Stimulated activated CD8-positive, alpha-beta memory T cell treated with anti-CD3 and anti-CD28 coated beads, Interleukin-2, amount 100 ng/mL, for 48 hours (primary cell): ENCODE measurements at regions not wholly inside any gene's neighbourhood (a gene's known extent, or its start where the extent isn't known, plus 50 kb on each side); places are given as distances from the start of the nearest gene placed in this dataset.

Source experiments
- DNase-seq, 2 donors: peaks; one replicate each; pipeline ENCODE4 v3.0.0-alpha.2; 2020; ENCODE audit warnings: low read depth in 2 of 2

DNA sequence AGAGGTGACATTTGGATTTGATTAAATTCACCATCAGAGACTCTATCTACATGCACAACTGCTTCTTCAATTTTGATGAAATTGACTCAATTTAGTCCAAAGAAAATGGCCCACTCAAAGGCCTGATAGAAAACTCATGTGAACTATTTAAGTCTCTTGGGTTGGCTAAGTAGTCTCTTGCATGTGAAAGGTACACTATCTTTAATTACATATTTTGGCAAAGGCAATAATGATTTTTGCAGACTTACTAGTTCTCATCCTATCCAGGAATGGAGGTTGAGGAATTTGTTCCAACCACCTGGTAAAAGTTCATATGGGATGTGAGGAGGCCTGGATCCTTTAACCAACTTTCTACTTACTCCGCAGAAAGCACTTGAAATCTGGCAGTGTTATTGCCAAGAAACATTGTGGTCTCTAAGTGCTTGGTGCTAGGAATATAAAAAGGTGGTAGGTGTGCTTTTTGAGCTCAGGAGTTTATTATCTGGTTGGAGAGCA, 618.6 kb upstream of the MKI67 start:
- no peak for DNase-seq

DNA sequence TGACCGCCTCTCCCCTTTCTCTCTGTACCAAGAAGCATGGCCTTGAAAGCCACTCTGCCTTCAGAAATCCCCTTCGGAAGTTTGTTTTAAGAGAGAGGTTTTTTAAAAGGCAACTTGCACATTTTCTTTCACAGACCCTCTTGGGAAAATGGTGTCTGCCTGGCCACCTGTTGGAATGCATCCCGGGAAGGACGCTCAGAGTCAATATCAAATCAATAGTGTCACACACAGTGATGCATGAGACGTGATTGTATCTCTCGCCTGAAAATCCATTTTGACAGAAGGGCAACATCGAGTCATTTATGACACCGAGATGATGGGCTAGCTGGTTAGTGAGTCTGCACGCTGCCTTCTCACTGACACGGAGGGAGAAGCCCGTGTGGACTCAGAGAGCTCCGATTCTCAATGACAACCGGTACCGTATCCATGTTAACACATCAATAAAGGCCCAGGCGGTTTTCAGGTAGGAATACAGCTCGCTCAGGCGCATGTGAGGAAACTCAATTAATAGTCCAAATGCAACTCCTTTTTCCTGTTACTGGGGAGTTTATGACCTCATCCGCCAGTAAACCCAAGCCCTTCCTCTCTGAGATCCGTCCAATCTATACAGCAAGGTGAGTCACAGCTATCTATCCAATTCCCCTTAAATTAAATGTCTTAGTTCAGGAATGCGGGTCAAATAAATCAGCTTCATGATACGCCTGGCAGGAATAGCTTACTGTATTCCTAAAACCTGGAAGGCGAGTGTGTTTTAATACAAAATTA, 621.5 kb upstream of the MKI67 start:
- no peak for DNase-seq

- DNase-seq = no peak
Observed at GRCh38 chr10:128751284-128751683, 625.1 kb upstream of the MKI67 start.

GRCh38 chr10:128751851-128752250, 625.6 kb upstream of the MKI67 start:
- DNase-seq = no peak

DNA sequence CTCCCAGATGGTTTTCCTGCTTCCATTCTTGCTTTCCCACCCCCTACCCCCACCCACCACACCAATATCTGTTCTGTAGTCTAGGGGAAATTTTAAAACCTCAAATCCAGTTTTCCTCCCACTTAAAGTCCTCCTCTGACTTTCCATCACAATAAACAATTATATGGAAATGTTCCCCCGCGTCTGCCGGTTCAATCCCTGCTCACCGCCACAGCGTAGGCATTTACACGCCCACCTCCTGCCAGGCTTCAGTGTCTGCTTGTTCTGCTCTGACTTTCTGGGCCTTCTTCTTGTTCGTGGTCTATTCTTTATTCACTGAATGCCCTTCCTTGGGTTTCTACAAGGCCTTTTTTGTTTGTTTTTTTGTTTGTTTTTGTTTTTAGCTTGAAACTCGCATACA, 633.0 kb upstream of the MKI67 start:
- no peak for DNase-seq

DNA sequence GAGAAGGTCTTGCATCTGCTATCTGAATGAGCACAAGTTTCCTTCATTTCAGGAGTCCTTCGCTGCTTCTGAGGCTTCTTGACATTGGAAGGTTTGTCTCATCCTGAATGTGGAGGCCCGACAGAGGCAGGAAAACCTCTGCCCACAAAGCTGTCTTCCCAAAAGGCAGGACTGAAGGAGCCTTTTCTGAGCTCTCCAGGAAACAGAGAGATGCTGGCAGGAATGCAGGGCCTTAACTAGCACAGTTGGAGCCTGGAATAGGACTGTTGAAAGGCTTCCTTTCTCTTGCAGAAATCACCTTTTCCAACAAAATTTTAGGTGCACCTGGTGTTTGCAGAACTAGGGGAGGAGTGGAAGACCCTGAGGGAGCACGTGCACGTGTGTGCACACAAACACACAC, 637.4 kb upstream of the MKI67 start:
- DNase-seq = no peak

DNA sequence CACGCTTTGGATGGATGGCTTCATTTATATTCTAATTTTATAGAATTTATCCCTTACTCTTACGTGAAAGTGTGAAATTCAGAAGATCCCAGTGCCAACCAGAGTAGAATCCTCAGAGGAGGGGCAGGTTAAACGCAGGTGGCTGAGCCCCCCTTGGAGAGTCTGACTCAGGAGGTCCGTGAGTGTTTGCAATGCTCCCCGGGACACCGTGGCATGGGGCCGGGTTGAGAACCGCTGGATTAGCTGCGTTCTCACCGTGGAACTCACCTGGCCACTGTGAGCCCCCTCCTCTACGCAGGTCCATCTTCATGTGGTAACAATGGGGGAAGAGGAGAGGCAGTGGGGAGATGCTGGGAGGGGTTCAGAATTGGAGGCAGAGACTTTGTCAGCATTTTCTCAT, 638.0 kb upstream of the MKI67 start:
- no peak for DNase-seq

- no peak for DNase-seq
Observed at GRCh38 chr10:128766915-128767314, 640.7 kb upstream of the MKI67 start.

- no peak for DNase-seq
Observed at GRCh38 chr10:128774979-128775378, 648.8 kb upstream of the MKI67 start.

GRCh38 chr10:128775743-128776142, 649.5 kb upstream of the MKI67 start:
- DNase-seq = no peak

DNA sequence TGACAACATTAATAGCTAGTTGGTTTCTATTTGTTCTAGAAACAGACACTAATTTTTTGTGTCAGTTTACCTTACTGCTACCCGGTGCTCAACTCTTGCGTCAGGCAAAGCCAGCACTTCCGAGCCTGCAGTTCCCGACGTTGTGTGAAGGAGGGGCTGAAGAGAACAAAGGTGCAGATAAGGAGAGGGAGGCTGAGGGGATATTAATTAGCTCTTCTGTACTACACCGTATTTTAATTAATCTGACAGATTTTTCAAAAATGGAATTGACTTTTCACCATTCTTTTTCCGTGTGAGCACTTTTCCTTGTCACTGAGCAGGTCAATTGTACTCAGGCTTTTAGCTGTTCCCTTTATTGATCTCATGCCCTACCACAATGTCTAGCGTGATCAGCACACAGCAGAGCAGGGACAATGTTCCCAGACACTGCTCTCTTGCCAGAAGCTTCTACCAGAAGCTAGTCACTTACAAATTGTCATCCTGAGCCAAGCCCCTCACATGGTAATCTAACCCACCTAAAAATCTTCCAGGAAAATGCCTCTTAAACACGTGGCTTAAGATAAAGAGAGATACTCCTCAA, 650.5 kb upstream of the MKI67 start:
- no peak for DNase-seq

DNA sequence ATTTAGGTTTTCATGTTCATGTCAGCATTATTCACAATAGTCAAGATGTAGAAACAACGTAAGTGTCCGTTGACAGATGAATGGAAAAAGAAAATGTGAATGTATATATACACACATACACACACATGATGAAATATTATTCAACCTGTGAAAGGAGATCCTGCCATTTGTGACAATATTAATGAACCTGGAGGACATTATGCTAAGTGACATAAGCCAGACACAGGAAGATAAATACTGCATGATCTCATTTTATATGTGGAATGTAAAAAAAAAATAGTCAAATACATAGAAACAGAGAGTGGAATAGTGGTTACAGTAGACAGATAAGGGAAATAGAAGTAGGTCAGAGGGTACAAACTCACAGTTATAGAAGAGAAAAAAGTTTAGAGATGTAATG, 651.1 kb upstream of the MKI67 start:
- no peak for DNase-seq

- no peak for DNase-seq
Observed at GRCh38 chr10:128779416-128779815, 653.2 kb upstream of the MKI67 start.

DNA sequence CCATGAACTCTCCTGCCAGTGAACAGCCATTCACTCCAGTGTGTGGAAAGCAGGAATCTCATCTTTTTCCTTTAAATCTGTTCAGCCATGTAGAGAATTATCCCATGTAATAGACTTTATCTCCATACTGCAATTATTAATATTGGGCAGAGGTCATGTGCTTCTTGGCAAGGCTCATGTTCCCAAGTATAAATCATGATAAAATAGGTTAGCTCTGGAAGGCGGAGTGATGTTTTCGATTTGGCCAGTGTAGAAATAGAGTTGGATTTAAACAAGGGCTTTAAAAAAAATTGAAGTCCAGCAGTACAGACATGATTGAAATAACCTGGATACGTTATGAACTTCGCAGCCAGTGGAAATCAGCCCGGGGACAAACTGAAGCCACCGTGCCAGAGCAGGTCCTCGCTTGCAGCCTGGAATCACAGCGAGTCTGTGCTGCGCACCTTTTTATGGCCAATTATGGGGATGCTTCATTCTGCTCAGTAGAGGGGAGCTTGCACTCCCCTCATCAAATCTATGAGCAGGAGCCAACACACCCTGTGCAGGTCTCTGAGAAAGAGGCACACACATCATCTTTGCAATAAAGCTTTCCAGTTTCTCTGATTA, 654.0 kb upstream of the MKI67 start:
- DNase-seq = no peak

GRCh38 chr10:128781637-128782036, 655.4 kb upstream of the MKI67 start:
- no peak for DNase-seq

DNA sequence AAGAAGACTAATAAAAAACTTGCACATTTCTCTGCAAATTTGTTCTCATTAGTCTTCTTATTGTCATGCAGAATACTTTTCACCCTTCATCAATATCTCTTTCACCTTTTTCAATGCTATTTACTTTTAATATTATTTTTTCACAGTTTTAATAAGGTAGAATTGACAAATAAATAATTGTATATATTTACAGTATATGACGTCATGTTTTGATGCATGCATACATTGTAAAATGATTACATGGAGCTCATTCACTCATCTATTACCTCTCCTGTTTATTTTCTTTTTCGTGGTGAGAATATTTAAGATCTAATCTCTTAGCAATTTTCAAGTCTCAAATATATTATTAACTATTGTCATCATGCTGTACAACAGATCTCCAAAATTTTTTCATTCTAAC, 658.2 kb upstream of the MKI67 start:
- DNase-seq = no peak

- no peak for DNase-seq
Observed at GRCh38 chr10:128792426-128793140, 666.4 kb upstream of the MKI67 start.

GRCh38 chr10:128793726-128794655, 667.8 kb upstream of the MKI67 start:
- DNase-seq = no peak

DNA sequence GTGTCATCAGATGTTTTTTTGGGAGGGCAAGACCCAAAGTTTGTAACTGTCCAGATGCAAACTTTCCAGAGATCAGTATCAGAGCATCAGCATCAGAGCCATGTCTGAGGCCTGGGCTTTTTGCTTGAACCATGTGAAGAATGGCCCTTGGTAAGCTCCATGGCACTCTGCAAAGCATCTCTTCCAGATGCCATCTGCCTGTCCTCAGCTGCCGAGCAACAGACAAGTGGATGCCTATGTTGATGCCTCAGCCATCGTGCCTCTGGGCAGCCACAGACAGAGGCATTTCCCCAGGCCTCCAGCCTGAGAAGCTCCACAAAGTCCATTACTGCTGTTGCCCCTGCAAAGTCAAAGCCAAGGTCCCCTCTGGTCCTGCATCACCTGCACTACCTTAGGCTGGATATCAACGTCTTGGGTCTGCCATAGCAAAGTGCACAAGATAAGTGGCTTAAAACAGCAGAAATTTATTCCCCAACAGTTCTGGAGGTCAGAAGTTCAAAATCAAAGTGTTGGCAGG, 670.2 kb upstream of the MKI67 start:
- DNase-seq = no peak

DNA sequence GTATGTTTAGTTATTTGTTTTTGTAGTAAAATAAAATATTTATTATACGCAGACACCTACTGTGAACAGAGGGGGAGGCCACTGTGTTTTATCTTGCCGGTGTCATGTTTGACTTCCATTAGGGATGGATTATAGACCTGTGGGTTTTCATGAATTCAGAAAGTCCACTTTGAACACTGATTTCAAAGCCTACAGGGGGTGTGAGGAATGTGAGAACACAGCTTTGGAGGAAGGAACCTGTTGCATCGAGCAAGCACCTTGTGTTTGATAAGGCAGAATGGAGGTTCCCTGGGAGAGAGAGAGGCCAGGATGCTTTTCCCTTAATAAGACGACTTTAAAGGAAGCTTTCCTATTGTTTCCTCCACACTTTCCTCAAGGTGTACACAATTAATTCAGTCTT, 665.0 kb upstream of the MGMT start:
- no peak for DNase-seq

DNA sequence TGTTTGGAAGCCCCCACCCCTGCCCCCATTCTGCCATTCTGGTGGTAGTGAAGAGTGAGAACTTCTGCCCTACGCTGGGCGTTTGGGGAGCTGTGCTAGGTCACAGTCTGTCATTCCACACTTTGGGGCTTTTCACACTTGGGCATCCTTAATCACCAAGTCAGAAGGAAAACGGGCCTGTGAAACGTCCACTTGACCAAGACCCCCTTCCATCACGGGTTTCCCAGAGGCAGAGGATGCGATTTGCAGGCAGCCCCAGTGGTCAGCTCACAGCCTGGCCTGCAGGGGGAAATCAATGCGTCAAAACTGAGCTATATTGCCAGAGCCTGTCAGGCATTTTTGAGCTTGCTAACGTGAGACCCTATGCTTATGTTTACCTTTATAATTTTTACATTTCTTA, 663.3 kb upstream of the MGMT start:
- DNase-seq = no peak
